A549 (cell line): ENCODE measurements at regions not wholly inside any gene's neighbourhood (a gene's known extent, or its start where the extent isn't known, plus 50 kb on each side); places are given as distances from the start of the nearest gene placed in this dataset.

ENCODE experiments used
- ATAC-seq, 2 experiments: fragments of 200-7000 bp in 1 of 2; fragments of >200 bp in 1 of 2; cut with Nextera tagmentation in 1 of 2; cut with Tn5 transposase in 1 of 2; 3 replicates each; pipeline versions ENCODE4 v1.8.0 to v1.9.1; 2018 to 2020; ENCODE audit warnings: mild to moderate bottlenecking in 1 of 2, moderate library complexity in 1 of 2
- CTCF ChIA-PET: fragments of 300-600 bp; sonication (Branson Sonifier 250); formaldehyde crosslinking; extraction: SDS; loops from one replicate; lab custom pipeline; 2021; ENCODE audit warnings: antibody characterized with exemption, inconsistent platforms; lab: Yijun Ruan, JAX
- POLR2A ChIA-PET: fragments of 350-600 bp; formaldehyde crosslinking; extraction: SDS; loops from one replicate; lab custom pipeline; 2021; ENCODE audit warnings: antibody characterized with exemption, inconsistent platforms; lab: Yijun Ruan, JAX
- DNase-seq, 2 experiments: peaks; one replicate each; pipeline versions ENCODE4 v3.0.0 to v3.0.0-alpha.2; 2011 to 2016; ENCODE audit warnings: low read depth in 1 of 2, low spot score in 1 of 2
- FAIRE-seq: peaks from 2 replicates; lab custom pipeline; 2011; peaks lifted over from hg19 to GRCh38; lab: Jason Lieb, UNC
- H3K27ac ChIP-seq, 2 experiments: fragments of >200 bp; sonication (Bioruptor Twin); formaldehyde crosslinking; 3 replicates each; pipeline ENCODE4 v1.5.1; 2016 to 2017
- H3K4me1 ChIP-seq: fragments of >200 bp; sonication (Bioruptor Twin); formaldehyde crosslinking; 3 replicates; pipeline ENCODE4 v1.6.1; 2016
- H3K4me2 ChIP-seq: fragments of >200 bp; sonication (Bioruptor Twin); formaldehyde crosslinking; 3 replicates; pipeline ENCODE4 v1.6.1; 2016
- H3K4me3 ChIP-seq: fragments of >200 bp; sonication (Bioruptor Twin); formaldehyde crosslinking; 3 replicates; pipeline ENCODE4 v1.5.1; 2016
- H3K9me3 ChIP-seq: fragments of >200 bp; sonication (Bioruptor Twin); formaldehyde crosslinking; 3 replicates; pipeline ENCODE4 v1.6.1; 2016
- CBX2 ChIP-seq: fragments of 200-600 bp; sonication (generic); IDR thresholded peaks from 2 replicates; pipeline ENCODE4 v1.6.1; 2016; ENCODE audit warnings: low read depth, mild to moderate bottlenecking, borderline replicate concordance
- CHD2 ChIP-seq: fragments of 150-350 bp; IDR thresholded peaks from 2 replicates; pipeline ENCODE4 v1.6.1; 2014; ENCODE audit warnings: low read length; ENCODE audit not compliant: partially characterized antibody
- CHD4 ChIP-seq: fragments of 200-600 bp; sonication (generic); IDR thresholded peaks from 2 replicates; pipeline ENCODE4 v1.6.1; 2016; ENCODE audit warnings: antibody characterized with exemption, mild to moderate bottlenecking, borderline replicate concordance
- E2F6 ChIP-seq: IDR thresholded peaks from 2 replicates; pipeline ENCODE4 v1.6.1; 2012; ENCODE audit warnings: low read depth, borderline replicate concordance
- ESRRA ChIP-seq: fragments of 150-350 bp; IDR thresholded peaks from 2 replicates; pipeline ENCODE4 v1.6.1; 2014; ENCODE audit warnings: mild to moderate bottlenecking, low read length, borderline replicate concordance
- FOSL2 ChIP-seq, 2 experiments: fragments of 450-650 bp in 1 of 2; fragments of >200 bp in 1 of 2; sonication (Bioruptor Twin) in 1 of 2; formaldehyde crosslinking; IDR thresholded peaks; 2 replicates each; pipeline versions ENCODE4 v1.5.0 to v1.6.1; 2016 to 2020; ENCODE audit warnings: mild to moderate bottlenecking in 1 of 2, moderate library complexity in 1 of 2
- FOXS1 ChIP-seq: fragments of 250-450 bp; sonication (Bioruptor Pico); IDR thresholded peaks from 2 replicates; pipeline ENCODE4 v1.5.0; 2020; ENCODE audit warnings: mild to moderate bottlenecking, moderate library complexity
- HES2 ChIP-seq: fragments of >200 bp; sonication (Bioruptor Twin); formaldehyde crosslinking; IDR thresholded peaks from 2 replicates; pipeline ENCODE4 v1.6.1; 2016
- HEYL ChIP-seq: fragments of 250-450 bp; sonication (Bioruptor Pico); IDR thresholded peaks from 2 replicates; pipeline ENCODE4 v1.8.0; 2021; ENCODE audit warnings: mild to moderate bottlenecking, moderate library complexity
- HOXB5 ChIP-seq: fragments of 250-450 bp; sonication (Bioruptor Pico); IDR thresholded peaks from 2 replicates; pipeline ENCODE4 v1.5.0; 2020; ENCODE audit warnings: mild to moderate bottlenecking, moderate library complexity
- JUN ChIP-seq, 2 experiments: fragments of >200 bp; sonication (Bioruptor Twin); formaldehyde crosslinking; IDR thresholded peaks; 2 replicates in 1 of 2; 3 replicates in 1 of 2; pipeline ENCODE4 v1.6.1; 2016 to 2017
- KDM5A ChIP-seq: fragments of 200-600 bp; sonication (generic); IDR thresholded peaks from 2 replicates; pipeline ENCODE4 v1.6.1; 2016; ENCODE audit warnings: antibody characterized with exemption, mild to moderate bottlenecking
- MAFK ChIP-seq: fragments of 450-650 bp; IDR thresholded peaks from 2 replicates; pipeline ENCODE4 v1.6.1; 2014; ENCODE audit not compliant: partially characterized antibody
- NPAS2 ChIP-seq: fragments of 250-450 bp; sonication (Bioruptor Pico); IDR thresholded peaks from 2 replicates; pipeline ENCODE4 v1.8.0; 2022; ENCODE audit warnings: mild to moderate bottlenecking, moderate library complexity, borderline replicate concordance
- NR3C1 ChIP-seq: fragments of >200 bp; sonication (Bioruptor Twin); formaldehyde crosslinking; IDR thresholded peaks from 3 replicates; pipeline ENCODE4 v1.6.1; 2017
- RCOR1 ChIP-seq: fragments of 150-350 bp; IDR thresholded peaks from 2 replicates; pipeline ENCODE4 v1.6.1; 2014; ENCODE audit warnings: antibody characterized with exemption, low read length, low read depth
- SREBF2 ChIP-seq: fragments of 450-650 bp; IDR thresholded peaks from 2 replicates; pipeline ENCODE4 v1.6.1; 2014; ENCODE audit warnings: mild to moderate bottlenecking, moderate library complexity
- TP53 ChIP-seq: fragments of 250-450 bp; sonication (Bioruptor Pico); IDR thresholded peaks from 2 replicates; pipeline ENCODE4 v1.5.0; 2021; ENCODE audit warnings: mild to moderate bottlenecking, moderate library complexity
- ZC3H11A ChIP-seq: fragments of 450-650 bp; IDR thresholded peaks from 2 replicates; pipeline ENCODE4 v1.6.1; 2014; ENCODE audit warnings: antibody characterized with exemption, mild to moderate bottlenecking
- ZSCAN20 ChIP-seq: fragments of 250-450 bp; sonication (Bioruptor Pico); IDR thresholded peaks from 2 replicates; pipeline ENCODE4 v1.8.0; 2022; ENCODE audit warnings: mild to moderate bottlenecking, moderate library complexity
- WGBS: methylation state at CpG from one replicate; pipeline ENCODE4 v1.1.6; 2017; ENCODE audit errors: missing lambda C conversion rate; 5-methylcytosine and 5-hydroxymethylcytosine counted together
- TF ChIP-seq, protein P1 (sequence below): fragments of 450-650 bp; IDR thresholded peaks from 2 replicates; pipeline ENCODE4 v1.6.1; 2014; ENCODE audit warnings: antibody characterized with exemption
- TF ChIP-seq, protein P2 (sequence below): fragments of 250-450 bp; sonication (Bioruptor Pico); IDR thresholded peaks from 2 replicates; pipeline ENCODE4 v1.5.0; 2020; ENCODE audit warnings: low read depth, mild to moderate bottlenecking, moderate library complexity

- no peak for DNase-seq
- Histone ChIP-seq H3K4me3 (no peak overlapping the region), H3K9me3 (no peaks in the 10 kb centered on the region)
- TF ChIP-seq FOXS1, result no peak
- TF ChIP-seq, all 56 proteins: peak for 0
- WGBS, result 24% methylated on average over 1 of the region's 1 CpG
- no peak for FAIRE-seq
- H3K4me2 ChIP-seq, result no peak overlapping the region
- no peak overlapping the region for H3K27ac ChIP-seq
- CTCF ChIA-PET, result no interaction called here
- POLR2A ChIA-PET, result no interaction called here
- no peak for ATAC-seq
- H3K4me1 ChIP-seq, result no peaks in the 10 kb centered on the region
These were observed 307.4 kb downstream of the GRIA2 start for GRCh38 chr4:157527954-157528353.

DNA sequence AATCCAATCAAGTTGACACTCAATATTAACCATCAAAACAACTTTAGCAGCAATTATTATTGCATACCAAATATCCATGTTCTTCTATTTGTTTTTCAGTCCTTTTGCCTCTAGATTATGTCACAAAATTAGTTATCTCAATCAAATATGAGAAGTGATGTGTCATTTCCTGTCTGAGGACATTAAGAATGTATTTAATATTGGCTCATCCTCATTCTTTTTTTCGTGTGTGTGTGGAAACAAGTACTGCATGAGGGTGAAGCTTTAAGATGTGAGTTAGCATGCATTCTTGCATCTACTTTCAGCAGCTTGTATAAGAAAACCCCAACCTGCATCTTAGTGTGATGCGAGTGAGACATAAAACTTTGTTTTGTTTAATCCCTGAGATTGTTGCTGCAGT lies 301.4 kb downstream of the GRIA2 start:
- Histone ChIP-seq H3K4me3 (no peak overlapping the region), H3K9me3 (no peaks in the 10 kb centered on the region), H3K4me2 (no peak overlapping the region), H3K4me1 (no peaks in the 10 kb centered on the region), H3K27ac (no peak overlapping the region)
- ATAC-seq (no peak), DNase-seq (no peak), FAIRE-seq (no peak)
- ChIA-PET POLR2A (no interaction called here), CTCF (no interaction called here)
- no peak for TF ChIP-seq NPAS2 (CRISPR knock-in tag)
- TF ChIP-seq, protein P1, sequence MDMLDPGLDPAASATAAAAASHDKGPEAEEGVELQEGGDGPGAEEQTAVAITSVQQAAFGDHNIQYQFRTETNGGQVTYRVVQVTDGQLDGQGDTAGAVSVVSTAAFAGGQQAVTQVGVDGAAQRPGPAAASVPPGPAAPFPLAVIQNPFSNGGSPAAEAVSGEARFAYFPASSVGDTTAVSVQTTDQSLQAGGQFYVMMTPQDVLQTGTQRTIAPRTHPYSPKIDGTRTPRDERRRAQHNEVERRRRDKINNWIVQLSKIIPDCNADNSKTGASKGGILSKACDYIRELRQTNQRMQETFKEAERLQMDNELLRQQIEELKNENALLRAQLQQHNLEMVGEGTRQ, result no peak
- TF ChIP-seq MAFK, result no peak
- 16% methylated on average over 2 of the region's 2 CpGs for WGBS

DNA sequence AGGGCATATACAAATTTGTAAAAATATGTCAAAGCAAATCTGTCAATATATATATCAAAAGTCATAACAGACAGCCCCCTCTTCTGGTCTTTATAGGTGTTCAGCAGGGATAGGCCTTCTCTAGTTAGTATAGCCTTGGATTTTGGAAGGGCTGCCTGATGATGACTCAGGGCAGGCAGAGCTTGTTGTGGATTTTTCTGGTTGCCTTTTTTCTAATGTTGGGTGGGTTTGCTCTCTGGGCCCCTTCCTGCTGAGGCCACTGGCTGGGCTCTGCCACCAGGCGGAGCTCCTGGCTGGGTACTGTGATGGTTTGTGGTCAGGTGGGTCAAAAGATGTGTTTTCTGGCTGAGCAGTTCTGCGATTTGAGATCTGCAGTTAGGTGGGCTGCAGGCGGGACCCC lies 294.2 kb downstream of the GRIA2 start:
- TF ChIP-seq ZC3H11A (no peak), FOSL2 (IDR thresholded peaks at IDR 0.05) (no peak), FOSL2 (CRISPR knock-in tag; IDR thresholded peaks at IDR 0.05) (no peak), HOXB5 (CRISPR knock-in tag) (no peak), ZSCAN20 (CRISPR knock-in tag) (no peak), TP53 (CRISPR knock-in tag) (no peak), RCOR1 (no peak), NR3C1 (no peak), JUN (IDR thresholded peaks at IDR 0.05) (no peak), SREBF2 (no peak), ESRRA (no peak), E2F6 (no peak), KDM5A (no peak), CHD4 (no peak), NPAS2 (CRISPR knock-in tag) (no peak), HES2 (no peak), CBX2 (no peak), CHD2 (no peak), HEYL (CRISPR knock-in tag) (no peak)
- TF ChIP-seq, protein P2, sequence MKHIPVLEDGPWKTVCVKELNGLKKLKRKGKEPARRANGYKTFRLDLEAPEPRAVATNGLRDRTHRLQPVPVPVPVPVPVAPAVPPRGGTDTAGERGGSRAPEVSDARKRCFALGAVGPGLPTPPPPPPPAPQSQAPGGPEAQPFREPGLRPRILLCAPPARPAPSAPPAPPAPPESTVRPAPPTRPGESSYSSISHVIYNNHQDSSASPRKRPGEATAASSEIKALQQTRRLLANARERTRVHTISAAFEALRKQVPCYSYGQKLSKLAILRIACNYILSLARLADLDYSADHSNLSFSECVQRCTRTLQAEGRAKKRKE, result no peak
- no peak for ATAC-seq
- H3K4me2 ChIP-seq, result no peak overlapping the region
- no peak for FAIRE-seq
- no peak overlapping the region for H3K27ac ChIP-seq
- no peaks in the 10 kb centered on the region for H3K4me1 ChIP-seq
- 7% methylated on average over 3 of the region's 3 CpGs for WGBS
- ChIA-PET POLR2A (no interaction called here), CTCF (no interaction called here)
- no peak for DNase-seq
- H3K9me3 ChIP-seq, result no peaks in the 10 kb centered on the region
- no peak overlapping the region for H3K4me3 ChIP-seq
